OCI-M1 (cell line): ENCODE measurements at regions not wholly inside any gene's neighbourhood (a gene's known extent, or its start where the extent isn't known, plus 50 kb on each side); places are given as distances from the start of the nearest gene placed in this dataset.
"Not testable (repeated sequence)": the region's sequence is repeated elsewhere in the genome, so short reads cannot be mapped to it uniquely, and the experiment has no call there.

Experiments
- DNase-seq: peaks from one replicate; lab custom pipeline; 2025; lab: John Stamatoyannopoulos, UW

- no peak for DNase-seq
Measured at GRCh38 chr2:21782866-21783265, 659.1 kb downstream of the TDRD15 start.

- DNase-seq: no peak
Measured at GRCh38 chr2:21787941-21788340, 664.2 kb downstream of the TDRD15 start.

- not testable (repeated sequence) for DNase-seq
Measured at GRCh38 chr2:21790311-21790710, 666.5 kb downstream of the TDRD15 start.

- no peak for DNase-seq
Measured at GRCh38 chr2:21792571-21792970, 668.8 kb downstream of the TDRD15 start.

GRCh38 chr2:21793461-21793860 lies 669.7 kb downstream of the TDRD15 start:
- no peak for DNase-seq

- DNase-seq: no peak
Measured at GRCh38 chr2:21794611-21795010, 670.8 kb downstream of the TDRD15 start.

- no peak for DNase-seq
Measured at GRCh38 chr2:21800356-21800755, 676.6 kb downstream of the TDRD15 start.

GRCh38 chr2:21803550-21803949 lies 679.8 kb downstream of the TDRD15 start:
- DNase-seq: no peak

GRCh38 chr2:21804151-21804550 lies 680.4 kb downstream of the TDRD15 start:
- no peak for DNase-seq

GRCh38 chr2:21811541-21811940 lies 687.8 kb downstream of the TDRD15 start:
- no peak for DNase-seq

- DNase-seq: no peak
Measured at GRCh38 chr2:21812766-21813165, 689.0 kb downstream of the TDRD15 start.

GRCh38 chr2:21814588-21815149 lies 690.9 kb downstream of the TDRD15 start:
- no peak for DNase-seq

GRCh38 chr2:21818212-21818795 lies 694.5 kb downstream of the TDRD15 start:
- DNase-seq: no peak

- peak; percentile 2 for DNase-seq
Measured at GRCh38 chr2:21819454-21819853, 695.7 kb downstream of the TDRD15 start.

- no peak for DNase-seq
Measured at GRCh38 chr2:21820271-21820670, 696.5 kb downstream of the TDRD15 start.

- DNase-seq: no peak
Measured at GRCh38 chr2:21821672-21822227, 698.0 kb downstream of the TDRD15 start.

- DNase-seq: no peak
Measured at GRCh38 chr2:21822505-21822904, 698.7 kb downstream of the TDRD15 start.

GRCh38 chr2:21833767-21834166 lies 710.0 kb downstream of the TDRD15 start:
- DNase-seq: no peak

GRCh38 chr2:21836261-21836660 lies 712.5 kb downstream of the TDRD15 start:
- DNase-seq: no peak

GRCh38 chr2:21836719-21837118 lies 713.0 kb downstream of the TDRD15 start:
- DNase-seq: peak; percentile 4

- no peak for DNase-seq
Measured at GRCh38 chr2:21837168-21837960, 713.6 kb downstream of the TDRD15 start.

- DNase-seq: no peak
Measured at GRCh38 chr2:21841341-21841740, 717.6 kb downstream of the TDRD15 start.

GRCh38 chr2:21850367-21850766 lies 726.6 kb downstream of the TDRD15 start:
- DNase-seq: not testable (repeated sequence)
